BJ (cell line): ENCODE measurements at regions not wholly inside any gene's neighbourhood (a gene's known extent, or its start where the extent isn't known, plus 50 kb on each side); places are given as distances from the start of the nearest gene placed in this dataset.

Experiments used
- CTCF ChIA-PET: fragments of 350-600 bp; formaldehyde crosslinking; extraction: SDS; loops from one replicate; lab custom pipeline; 2021; ENCODE audit warnings: antibody characterized with exemption, inconsistent platforms; lab: Yijun Ruan, JAX
- POLR2A ChIA-PET: fragments of 300-600 bp; sonication (Branson Sonifier 250); formaldehyde crosslinking; extraction: SDS; loops from one replicate; lab custom pipeline; 2021; ENCODE audit warnings: antibody characterized with exemption; lab: Charles Lee
- DNase-seq: peaks from one replicate; pipeline ENCODE4 v3.0.0-alpha.2; 2011; ENCODE audit warnings: low read depth
- H3K27me3 ChIP-seq: 2 replicates; pipeline ENCODE4 v1.6.0; 2011; ENCODE audit warnings: low read length; ENCODE audit not compliant: control insufficient read depth, insufficient read depth
- H3K36me3 ChIP-seq: 2 replicates; pipeline ENCODE4 v1.5.1; 2011; ENCODE audit warnings: low read length; ENCODE audit not compliant: control insufficient read depth, insufficient read depth
- H3K4me3 ChIP-seq: 2 replicates; pipeline ENCODE4 v1.5.1; 2011; ENCODE audit warnings: low read depth, mild to moderate bottlenecking, control low read depth, low read length
- CTCF ChIP-seq: IDR thresholded peaks from 2 replicates; pipeline ENCODE4 v1.5.1; 2011; ENCODE audit warnings: low read depth, mild to moderate bottlenecking, control low read depth, inconsistent platforms, low read length, moderate library complexity; ENCODE audit not compliant: insufficient read depth

- no peak for DNase-seq
- ChIA-PET CTCF (interaction anchor here (1.1 to 1.7 kb wide), 3 partner anchors 10 to 102 kb away, joined by 3 to 4 read pairs (median 3); no protein-coding TSS in a partner anchor), POLR2A (no interaction called here)
- TF ChIP-seq CTCF: no peak
- Histone ChIP-seq H3K4me3 (no peak overlapping the region), H3K27me3 (no peaks in the 10 kb centered on the region), H3K36me3 (no peaks in the 10 kb centered on the region)
Observed at GRCh38 chr1:115492880-115493279, 148.9 kb upstream of the VANGL1 start.

- CTCF ChIA-PET: interaction anchor here (1.2 to 1.7 kb wide), 2 partner anchors 9 to 11 kb away, joined by 3 to 4 read pairs; no protein-coding TSS in a partner anchor
- H3K36me3 ChIP-seq: no peaks in the 10 kb centered on the region
- no peak for DNase-seq
- H3K4me3 ChIP-seq: no peak overlapping the region
- TF ChIP-seq CTCF: no peak
- H3K27me3 ChIP-seq: no peaks in the 10 kb centered on the region
- POLR2A ChIA-PET: no interaction called here
Observed at GRCh38 chr1:115492019-115492595, 149.7 kb upstream of the VANGL1 start.

GRCh38 chr1:115491298-115492018 is 150.3 kb upstream of the VANGL1 start:
- Histone ChIP-seq H3K4me3 (no peak overlapping the region), H3K36me3 (no peaks in the 10 kb centered on the region), H3K27me3 (no peaks in the 10 kb centered on the region)
- DNase-seq: no peak
- ChIA-PET CTCF (interaction anchor here (0.6 to 1.7 kb wide), 2 partner anchors 10 to 103 kb away, joined by 3 read pairs; no protein-coding TSS in a partner anchor), POLR2A (no interaction called here)
- TF ChIP-seq CTCF: no peak

GRCh38 chr1:115479055-115479482 is 141.0 kb upstream of the NGF start:
- Histone ChIP-seq H3K36me3 (no peaks in the 10 kb centered on the region), H3K4me3 (no peak overlapping the region), H3K27me3 (no peaks in the 10 kb centered on the region)
- no peak for DNase-seq
- POLR2A ChIA-PET: no interaction called here
- CTCF ChIA-PET: interaction anchor here (1.9 kb wide), 1 partner anchor 10 kb away, joined by 9 read pairs; no protein-coding TSS in a partner anchor
- no peak for TF ChIP-seq CTCF

- no peak for TF ChIP-seq CTCF
- CTCF ChIA-PET: interaction anchor here (1.0 to 2.2 kb wide), 4 partner anchors 9 to 338 kb away, joined by 3 to 6 read pairs (median 4); no protein-coding TSS in a partner anchor
- no peaks in the 10 kb centered on the region for H3K27me3 ChIP-seq
- H3K36me3 ChIP-seq: no peaks in the 10 kb centered on the region
- POLR2A ChIA-PET: no interaction called here
- H3K4me3 ChIP-seq: no peak overlapping the region
- no peak for DNase-seq
Observed at GRCh38 chr1:115477071-115477470, 139.0 kb upstream of the NGF start.
